ENCODE measurements at regions not wholly inside any gene's neighbourhood (a gene's known extent, or its start where the extent isn't known, plus 50 kb on each side); places are given as distances from the start of the nearest gene placed in this dataset.

DNA sequence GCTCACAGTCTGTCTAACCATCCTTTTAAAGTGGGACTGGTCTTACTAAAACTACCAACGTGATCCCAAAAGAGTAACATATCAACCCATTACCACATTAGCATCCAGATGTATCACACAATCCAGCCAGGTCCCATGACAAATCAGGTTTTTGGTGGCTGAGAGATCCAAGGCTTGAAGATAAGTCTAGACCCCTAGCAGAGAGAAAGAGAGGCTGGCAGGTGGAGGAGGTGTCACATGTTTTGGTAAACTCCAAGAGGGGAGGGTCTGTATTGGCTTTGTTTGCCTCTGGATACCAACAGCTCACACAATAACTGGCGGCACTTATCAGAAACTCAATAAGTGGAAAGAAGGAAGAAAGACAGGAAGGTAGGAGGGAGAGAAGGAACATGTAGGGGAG lies 357.6 kb downstream of the SS18 start:
- H3K4me1 Mint-ChIP-seq = no peaks in the 10 kb centered on the region
- peaks cover 4% of the 10 kb centered on the region for H3K27me3 Mint-ChIP-seq
- no peak overlapping the region for H3K4me3 Mint-ChIP-seq
- DNase-seq = no peak
- H3K27ac Mint-ChIP-seq = no peak overlapping the region
- H3K9me3 Mint-ChIP-seq = peaks cover 8% of the 10 kb centered on the region
- no peaks in the 10 kb centered on the region for H3K36me3 Mint-ChIP-seq

DNA sequence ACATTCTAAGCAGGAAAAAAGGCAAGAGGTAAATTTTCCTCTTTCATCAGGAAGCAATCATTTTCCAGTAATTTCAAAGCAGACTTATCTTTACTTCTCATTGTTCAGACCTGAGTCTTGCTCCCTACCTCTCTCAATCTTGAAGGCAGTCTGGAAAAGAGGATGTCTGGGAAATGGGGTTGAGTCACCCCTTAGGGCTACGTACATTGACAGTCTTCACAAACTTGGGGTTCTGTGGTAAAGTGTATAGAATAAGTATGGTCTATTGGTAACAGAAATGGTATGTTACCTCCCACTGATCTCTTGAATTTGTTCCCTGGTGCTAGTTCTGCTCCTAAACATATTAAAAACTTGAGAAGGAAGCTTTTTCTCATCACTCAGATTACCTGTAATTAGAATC lies 361.3 kb downstream of the SS18 start:
- H3K27ac Mint-ChIP-seq = no peak overlapping the region
- H3K9me3 Mint-ChIP-seq = peaks cover 8% of the 10 kb centered on the region
- DNase-seq = no peak
- H3K4me1 Mint-ChIP-seq = no peaks in the 10 kb centered on the region
- no peak overlapping the region for H3K4me3 Mint-ChIP-seq
- H3K36me3 Mint-ChIP-seq = no peaks in the 10 kb centered on the region
- H3K27me3 Mint-ChIP-seq = peaks cover 24% of the 10 kb centered on the region

GRCh38 chr18:25727281-25727985 lies 363.0 kb downstream of the SS18 start:
- Mint-ChIP-seq H3K36me3 (no peaks in the 10 kb centered on the region), H3K9me3 (peaks cover 8% of the 10 kb centered on the region), H3K4me1 (no peaks in the 10 kb centered on the region), H3K27me3 (peaks cover 24% of the 10 kb centered on the region), H3K4me3 (no peak overlapping the region), H3K27ac (no peak overlapping the region)
- no peak for DNase-seq

- H3K4me3 Mint-ChIP-seq = no peak overlapping the region
- DNase-seq = no peak
- peaks cover 8% of the 10 kb centered on the region for H3K9me3 Mint-ChIP-seq
- H3K27ac Mint-ChIP-seq = no peak overlapping the region
- no peaks in the 10 kb centered on the region for H3K36me3 Mint-ChIP-seq
- H3K4me1 Mint-ChIP-seq = no peaks in the 10 kb centered on the region
- H3K27me3 Mint-ChIP-seq = peaks cover 24% of the 10 kb centered on the region
Observed at GRCh38 chr18:25726298-25726697, 364.1 kb downstream of the SS18 start.

GRCh38 chr18:25725501-25725900 lies 364.9 kb downstream of the SS18 start:
- no peak for DNase-seq
- no peak overlapping the region for H3K27ac Mint-ChIP-seq
- H3K9me3 Mint-ChIP-seq = peaks cover 8% of the 10 kb centered on the region
- no peak overlapping the region for H3K4me3 Mint-ChIP-seq
- peaks cover 24% of the 10 kb centered on the region for H3K27me3 Mint-ChIP-seq
- no peaks in the 10 kb centered on the region for H3K4me1 Mint-ChIP-seq
- no peaks in the 10 kb centered on the region for H3K36me3 Mint-ChIP-seq

DNA sequence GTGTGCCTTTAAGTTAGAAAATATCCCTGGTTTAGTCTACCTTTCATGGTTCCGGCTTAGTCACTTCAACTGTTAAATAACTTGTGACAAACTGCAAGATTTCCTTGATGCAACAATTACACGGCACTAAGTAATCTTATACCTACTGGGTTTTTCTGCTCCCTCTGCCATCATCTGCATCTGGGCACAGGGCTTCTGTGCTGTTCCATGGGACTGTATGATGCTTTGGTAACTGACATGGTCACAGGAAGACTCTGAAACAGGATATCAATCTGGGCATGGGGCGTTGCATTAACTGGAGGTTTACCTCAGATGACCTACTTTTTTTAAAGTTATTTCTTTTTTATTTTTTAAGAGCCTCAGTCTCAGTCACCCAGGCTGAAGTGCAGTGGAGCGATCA lies 365.4 kb downstream of the SS18 start:
- H3K9me3 Mint-ChIP-seq = peaks cover 4% of the 10 kb centered on the region
- no peak overlapping the region for H3K4me3 Mint-ChIP-seq
- peaks cover 19% of the 10 kb centered on the region for H3K27me3 Mint-ChIP-seq
- no peaks in the 10 kb centered on the region for H3K4me1 Mint-ChIP-seq
- H3K27ac Mint-ChIP-seq = no peak overlapping the region
- no peaks in the 10 kb centered on the region for H3K36me3 Mint-ChIP-seq
- DNase-seq = no peak

DNA sequence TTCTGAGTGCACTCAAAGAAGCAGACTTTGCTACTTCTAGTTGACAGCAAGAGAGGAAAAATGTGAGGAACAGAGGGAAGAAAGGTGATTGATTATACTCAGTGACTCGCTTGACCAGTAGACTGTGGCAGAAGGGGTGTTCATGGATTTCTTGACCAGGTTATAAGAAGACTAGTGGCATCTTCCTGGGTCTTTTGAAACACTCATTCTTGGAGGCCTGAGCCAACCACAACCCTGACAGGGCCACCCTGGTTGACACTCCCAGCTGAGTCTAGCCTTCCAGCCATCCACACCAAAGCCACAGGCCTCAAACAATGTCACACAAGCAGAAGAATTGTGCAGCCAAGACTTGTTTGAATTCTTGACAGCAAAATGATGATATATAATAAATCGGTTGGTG lies 366.3 kb downstream of the SS18 start:
- Mint-ChIP-seq H3K4me3 (no peak overlapping the region), H3K27me3 (peaks cover 19% of the 10 kb centered on the region), H3K9me3 (peaks cover 6% of the 10 kb centered on the region), H3K36me3 (no peaks in the 10 kb centered on the region), H3K27ac (no peak overlapping the region), H3K4me1 (no peaks in the 10 kb centered on the region)
- no peak for DNase-seq

- H3K9me3 Mint-ChIP-seq = peaks cover 3% of the 10 kb centered on the region
- no peak overlapping the region for H3K4me3 Mint-ChIP-seq
- H3K4me1 Mint-ChIP-seq = no peaks in the 10 kb centered on the region
- DNase-seq = no peak
- no peaks in the 10 kb centered on the region for H3K36me3 Mint-ChIP-seq
- no peak overlapping the region for H3K27ac Mint-ChIP-seq
- peaks cover 17% of the 10 kb centered on the region for H3K27me3 Mint-ChIP-seq
Observed at GRCh38 chr18:25713103-25713502, 361.1 kb upstream of the ZNF521 start.

DNA sequence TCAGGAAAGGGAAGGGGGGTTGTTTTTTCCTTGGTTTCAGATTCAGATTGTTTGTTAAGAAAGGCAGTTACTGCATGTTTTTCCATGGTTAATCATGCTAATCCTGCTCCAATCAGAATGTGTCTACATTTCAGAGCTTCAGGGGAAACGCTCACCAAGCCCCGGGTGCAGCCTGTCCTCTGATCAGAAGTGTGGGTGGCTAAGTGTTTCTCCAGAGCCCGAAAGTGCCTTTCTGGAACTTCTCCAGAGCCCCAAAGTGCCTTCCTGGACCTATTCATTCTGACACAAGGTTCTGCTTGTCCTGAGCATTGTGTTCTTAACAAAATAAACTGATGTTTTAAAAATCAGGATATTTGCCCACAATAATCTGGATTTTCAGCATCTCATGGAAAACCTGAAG lies 359.0 kb upstream of the ZNF521 start:
- peaks cover 17% of the 10 kb centered on the region for H3K27me3 Mint-ChIP-seq

DNA sequence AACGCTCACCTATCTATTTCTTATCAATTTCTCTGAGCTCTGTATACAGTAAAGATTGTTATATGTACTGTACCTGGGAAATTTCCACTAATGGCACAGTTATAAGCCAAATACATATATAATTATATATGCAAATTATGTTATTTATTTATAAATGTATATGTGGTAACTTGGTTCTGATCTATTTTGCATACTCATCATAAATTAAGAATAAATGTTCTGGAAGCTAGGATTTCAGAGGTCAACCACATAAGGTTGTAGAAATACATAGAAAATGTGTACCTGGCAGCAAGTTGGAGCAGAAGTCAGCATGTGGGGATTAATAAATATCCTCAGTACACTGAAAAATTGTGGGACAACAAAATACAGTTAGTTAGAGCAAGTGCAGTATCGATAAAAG lies 353.7 kb upstream of the ZNF521 start:
- H3K4me3 Mint-ChIP-seq = no peak overlapping the region
- H3K36me3 Mint-ChIP-seq = no peaks in the 10 kb centered on the region
- H3K4me1 Mint-ChIP-seq = no peaks in the 10 kb centered on the region
- no peaks in the 10 kb centered on the region for H3K9me3 Mint-ChIP-seq
- DNase-seq = no peak
- H3K27ac Mint-ChIP-seq = no peak overlapping the region
- peaks cover 3% of the 10 kb centered on the region for H3K27me3 Mint-ChIP-seq

More for the DNA sequence above, 359.0 kb upstream of the ZNF521 start:
- H3K27ac Mint-ChIP-seq = no peak overlapping the region
- H3K9me3 Mint-ChIP-seq = no peaks in the 10 kb centered on the region
- no peaks in the 10 kb centered on the region for H3K36me3 Mint-ChIP-seq
- H3K4me1 Mint-ChIP-seq = no peaks in the 10 kb centered on the region
- H3K4me3 Mint-ChIP-seq = no peak overlapping the region
- no peak for DNase-seq

- no peak overlapping the region for H3K27ac Mint-ChIP-seq
- H3K4me3 Mint-ChIP-seq = no peak overlapping the region
- no peaks in the 10 kb centered on the region for H3K9me3 Mint-ChIP-seq
- no peaks in the 10 kb centered on the region for H3K4me1 Mint-ChIP-seq
- DNase-seq = no peak
- H3K27me3 Mint-ChIP-seq = peaks cover 3% of the 10 kb centered on the region
- no peaks in the 10 kb centered on the region for H3K36me3 Mint-ChIP-seq
Observed at GRCh38 chr18:25704494-25704893, 352.5 kb upstream of the ZNF521 start.

DNA sequence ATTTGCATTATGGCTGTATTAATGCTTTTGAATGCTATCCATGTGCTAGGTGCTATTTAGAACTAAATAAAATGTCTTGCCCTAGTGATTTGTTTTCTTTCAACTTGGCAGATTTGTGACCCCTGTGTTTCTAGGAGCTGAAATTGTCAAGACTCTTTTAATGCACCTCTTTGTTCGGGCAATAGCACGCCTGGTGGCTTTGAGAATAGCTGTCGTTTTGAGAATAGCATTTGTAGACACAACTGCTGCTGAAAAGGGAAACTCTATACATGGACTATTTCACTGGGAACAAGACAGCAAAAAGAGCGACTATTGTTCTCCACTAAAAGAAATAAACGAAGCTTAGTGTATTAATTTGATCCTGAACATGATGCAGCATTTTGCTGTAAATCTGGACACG lies 352.1 kb upstream of the ZNF521 start:
- peaks cover 3% of the 10 kb centered on the region for H3K27me3 Mint-ChIP-seq
- H3K4me3 Mint-ChIP-seq = no peak overlapping the region
- no peaks in the 10 kb centered on the region for H3K9me3 Mint-ChIP-seq
- DNase-seq = no peak
- H3K4me1 Mint-ChIP-seq = no peaks in the 10 kb centered on the region
- H3K27ac Mint-ChIP-seq = no peak overlapping the region
- H3K36me3 Mint-ChIP-seq = no peaks in the 10 kb centered on the region

- Mint-ChIP-seq H3K4me3 (no peak overlapping the region), H3K4me1 (no peaks in the 10 kb centered on the region), H3K9me3 (no peaks in the 10 kb centered on the region), H3K27me3 (no peaks in the 10 kb centered on the region), H3K27ac (no peak overlapping the region), H3K36me3 (no peaks in the 10 kb centered on the region)
- no peak for DNase-seq
Observed at GRCh38 chr18:25701821-25702220, 349.9 kb upstream of the ZNF521 start.

DNA sequence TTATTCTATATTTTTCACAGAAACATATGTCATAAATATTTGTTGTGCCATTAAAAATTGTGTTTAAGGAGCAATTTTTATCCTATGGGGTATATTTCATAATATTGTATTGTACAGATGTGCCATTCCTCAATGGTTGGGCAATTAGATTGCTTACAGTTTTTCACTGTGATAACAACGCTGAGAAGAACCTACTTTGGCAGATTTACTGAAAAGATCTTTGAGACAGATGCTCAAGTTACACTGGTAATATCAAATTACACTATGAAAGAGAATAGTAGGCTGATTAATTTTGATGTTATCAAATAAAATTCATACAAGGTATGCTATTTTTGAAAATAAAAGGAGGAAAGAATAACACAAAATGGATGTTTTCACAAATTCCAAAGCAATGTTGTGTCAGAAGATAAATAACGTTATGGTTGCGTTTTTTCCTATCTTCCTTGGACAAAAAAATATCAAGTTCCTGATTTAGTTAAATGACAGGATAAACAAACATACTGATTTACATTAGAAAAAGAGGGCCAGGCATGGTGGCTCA lies 335.1 kb upstream of the ZNF521 start:
- Mint-ChIP-seq H3K4me1 (no peaks in the 10 kb centered on the region), H3K9me3 (no peaks in the 10 kb centered on the region), H3K4me3 (no peak overlapping the region), H3K36me3 (no peaks in the 10 kb centered on the region), H3K27ac (no peak overlapping the region), H3K27me3 (peaks cover 4% of the 10 kb centered on the region)
- DNase-seq = no peak

DNA sequence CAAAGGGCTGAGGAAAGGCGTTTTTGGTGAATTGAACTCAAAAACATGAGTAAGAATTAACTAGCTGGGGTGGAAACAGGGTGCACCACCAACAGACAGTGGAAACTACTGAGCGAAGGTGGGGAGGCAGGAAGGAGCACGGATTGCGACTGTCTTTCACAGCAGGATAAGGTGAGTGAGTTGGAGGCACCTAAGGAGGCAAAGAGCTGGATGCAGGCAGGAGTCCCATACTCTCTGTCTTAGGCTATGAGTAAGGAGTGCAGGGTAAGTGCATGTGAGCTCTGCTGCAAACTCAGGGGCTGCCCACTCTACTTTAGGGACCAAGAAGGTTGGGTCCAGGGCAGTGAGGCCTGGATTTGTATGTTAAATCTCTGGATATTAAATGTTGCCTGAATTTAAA lies 333.1 kb upstream of the ZNF521 start:
- H3K9me3 Mint-ChIP-seq = no peaks in the 10 kb centered on the region
- no peak overlapping the region for H3K4me3 Mint-ChIP-seq
- no peak for DNase-seq
- H3K4me1 Mint-ChIP-seq = no peaks in the 10 kb centered on the region
- no peaks in the 10 kb centered on the region for H3K36me3 Mint-ChIP-seq
- no peak overlapping the region for H3K27ac Mint-ChIP-seq
- H3K27me3 Mint-ChIP-seq = peaks cover 4% of the 10 kb centered on the region

- Mint-ChIP-seq H3K27ac (no peak overlapping the region), H3K9me3 (no peaks in the 10 kb centered on the region), H3K4me3 (no peak overlapping the region), H3K36me3 (no peaks in the 10 kb centered on the region), H3K27me3 (no peaks in the 10 kb centered on the region), H3K4me1 (no peaks in the 10 kb centered on the region)
- no peak for DNase-seq
Observed at GRCh38 chr18:25679491-25679890, 327.5 kb upstream of the ZNF521 start.

Measured in activated naive CD8-positive, alpha-beta T cell treated with anti-CD3 and anti-CD28 coated beads for 36 hours (primary cell).